ENCODE measurements at regions not wholly inside any gene's neighbourhood (a gene's known extent, or its start where the extent isn't known, plus 50 kb on each side); places are given as distances from the start of the nearest gene placed in this dataset.

DNA sequence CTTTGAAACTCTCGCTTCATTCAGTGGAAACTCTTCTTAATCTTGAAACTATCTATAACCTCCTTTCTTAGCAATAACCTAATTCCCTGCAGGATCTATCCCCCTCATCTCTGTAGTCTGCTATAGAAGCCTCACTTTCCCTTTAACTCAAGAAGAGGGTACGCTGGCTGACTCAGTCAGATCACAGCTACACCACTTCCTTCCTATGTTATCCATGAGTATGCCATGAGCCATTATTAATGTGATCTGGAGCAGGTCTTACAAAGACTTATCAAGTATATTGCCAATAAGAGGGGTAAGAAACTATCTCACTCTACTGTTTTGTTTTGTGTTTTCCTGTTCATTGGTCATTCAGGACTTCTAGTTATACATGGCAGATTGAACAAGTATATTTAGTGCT lies 165.3 kb downstream of the PJA1 start:
- TF ChIP-seq, protein P1, sequence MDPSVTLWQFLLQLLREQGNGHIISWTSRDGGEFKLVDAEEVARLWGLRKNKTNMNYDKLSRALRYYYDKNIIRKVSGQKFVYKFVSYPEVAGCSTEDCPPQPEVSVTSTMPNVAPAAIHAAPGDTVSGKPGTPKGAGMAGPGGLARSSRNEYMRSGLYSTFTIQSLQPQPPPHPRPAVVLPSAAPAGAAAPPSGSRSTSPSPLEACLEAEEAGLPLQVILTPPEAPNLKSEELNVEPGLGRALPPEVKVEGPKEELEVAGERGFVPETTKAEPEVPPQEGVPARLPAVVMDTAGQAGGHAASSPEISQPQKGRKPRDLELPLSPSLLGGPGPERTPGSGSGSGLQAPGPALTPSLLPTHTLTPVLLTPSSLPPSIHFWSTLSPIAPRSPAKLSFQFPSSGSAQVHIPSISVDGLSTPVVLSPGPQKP (IDR thresholded peaks at IDR 0.05; ENCODE audit: borderline replicate concordance, low read depth, low read length) = no peak
- TF ChIP-seq RAD21 (IDR thresholded peaks at IDR 0.05; ENCODE audit: low read length) (no peak), SMC3 (IDR thresholded peaks at IDR 0.05; ENCODE audit: low read depth, low read length) (no peak), MAZ (IDR thresholded peaks at IDR 0.05; ENCODE audit: borderline replicate concordance, low read depth, low read length) (no peak), NFE2L2 (IDR thresholded peaks at IDR 0.05; ENCODE audit: low read depth, low read length) (no peak), RCOR1 (IDR thresholded peaks at IDR 0.05; ENCODE audit: insufficient replicate concordance, low read length) (no peak)
- Histone ChIP-seq H4K91ac (ENCODE audit: insufficient read depth, low read depth, low read length) (no peak overlapping the region), H3K36me3 (ENCODE audit: control insufficient read depth, insufficient read depth, low read length) (no peaks in the 10 kb centered on the region), H3K4me2 (ENCODE audit: low read depth, low read length) (no peak overlapping the region), H2BK15ac (ENCODE audit: low read depth, low read length) (no peak overlapping the region), H3K9ac (ENCODE audit: low read depth, low read length) (no peak overlapping the region), H3K27me3 (ENCODE audit: control insufficient read depth, insufficient read depth, low read length) (peaks cover 13% of the 10 kb centered on the region), H2AFZ (replicated peaks; ENCODE audit: low read length, poor library complexity) (no peak overlapping the region), H2BK20ac (ENCODE audit: low read depth, low read length) (no peak overlapping the region), H2BK120ac (ENCODE audit: low read depth, low read length) (no peak overlapping the region), H4K5ac (ENCODE audit: low read depth, low read length) (no peak overlapping the region), H3K4ac (ENCODE audit: low read depth, low read length) (no peak overlapping the region), H2AK5ac (ENCODE audit: low read depth, low read length) (no peak overlapping the region), H3K9me1 (ENCODE audit: insufficient read depth, low read length) (no peaks in the 10 kb centered on the region), H3K4me1 (ENCODE audit: control insufficient read depth, insufficient read depth, low read length) (peaks cover 11% of the 10 kb centered on the region; the same call in 1 of the 2 replicates), H3K4me3 (ENCODE audit: insufficient read depth, low read depth, low read length) (no peak overlapping the region), H3K9me3 (ENCODE audit: control insufficient read depth, insufficient read depth, low read length) (no peaks in the 10 kb centered on the region), H3K79me1 (ENCODE audit: low read depth in 1 of 2, low read length in 2 of 2) (no peaks in the 10 kb centered on the region), H3K18ac (ENCODE audit: low read depth, low read length) (no peak overlapping the region), H3K27ac (ENCODE audit: insufficient read depth, low read length) (no peak overlapping the region), H3K14ac (replicated peaks; ENCODE audit: low read depth, low read length) (no peak overlapping the region), H2AK9ac (replicated peaks; ENCODE audit: low read depth, low read length, poor library complexity) (no peak overlapping the region), H4K8ac (ENCODE audit: low read depth in 2 of 2, low read length in 2 of 2) (no peak overlapping the region), H3K56ac (ENCODE audit: extremely low read depth, insufficient read depth, low read length) (no peak overlapping the region), H3K23ac (ENCODE audit: low read depth, low read length) (no peak overlapping the region), H4K20me1 (ENCODE audit: insufficient read depth, low read length) (no peaks in the 10 kb centered on the region), H2BK5ac (ENCODE audit: low read depth, low read length, poor library complexity, severe bottlenecking) (no peak overlapping the region)
- ChIA-PET CTCF (no interaction called here), POLR2A (ENCODE audit: unreplicated experiment) (no interaction called here)
- intact Hi-C loops (cut with micrococcal nuclease) = loop anchor here (2.0 to 10.0 kb wide), 2 partner anchors 171 to 225 kb away; partner anchors contain the start of gene EFNB1
- no peak for DNase-seq
- no TSS peak for BruUV-seq (replicated peaks)
- WGBS, 2 experiments (ENCODE audit: extremely low coverage in 2 of 2, insufficient read length in 1 of 2) = 67% methylated on average over 1 of the region's 2 CpGs; no CpG with 5 or more reads in 1 of the 2 experiments
- ATAC-seq (ENCODE audit: low read depth) = no peak
- in situ Hi-C loops (cut with MboI; ENCODE audit: low sequenced_read_pairs) = no loop called here
- dilution Hi-C loops (cut with HindIII; ENCODE audit: low sequenced_read_pairs, unreplicated experiment) = no loop called here

All from IMR-90 (cell line).